ENCODE measurements at regions not wholly inside any gene's neighbourhood (a gene's known extent, or its start where the extent isn't known, plus 50 kb on each side); places are given as distances from the start of the nearest gene placed in this dataset.
A peak's percentile ranks its signal among the peaks of the same experiment; 100 is the strongest.

DNA sequence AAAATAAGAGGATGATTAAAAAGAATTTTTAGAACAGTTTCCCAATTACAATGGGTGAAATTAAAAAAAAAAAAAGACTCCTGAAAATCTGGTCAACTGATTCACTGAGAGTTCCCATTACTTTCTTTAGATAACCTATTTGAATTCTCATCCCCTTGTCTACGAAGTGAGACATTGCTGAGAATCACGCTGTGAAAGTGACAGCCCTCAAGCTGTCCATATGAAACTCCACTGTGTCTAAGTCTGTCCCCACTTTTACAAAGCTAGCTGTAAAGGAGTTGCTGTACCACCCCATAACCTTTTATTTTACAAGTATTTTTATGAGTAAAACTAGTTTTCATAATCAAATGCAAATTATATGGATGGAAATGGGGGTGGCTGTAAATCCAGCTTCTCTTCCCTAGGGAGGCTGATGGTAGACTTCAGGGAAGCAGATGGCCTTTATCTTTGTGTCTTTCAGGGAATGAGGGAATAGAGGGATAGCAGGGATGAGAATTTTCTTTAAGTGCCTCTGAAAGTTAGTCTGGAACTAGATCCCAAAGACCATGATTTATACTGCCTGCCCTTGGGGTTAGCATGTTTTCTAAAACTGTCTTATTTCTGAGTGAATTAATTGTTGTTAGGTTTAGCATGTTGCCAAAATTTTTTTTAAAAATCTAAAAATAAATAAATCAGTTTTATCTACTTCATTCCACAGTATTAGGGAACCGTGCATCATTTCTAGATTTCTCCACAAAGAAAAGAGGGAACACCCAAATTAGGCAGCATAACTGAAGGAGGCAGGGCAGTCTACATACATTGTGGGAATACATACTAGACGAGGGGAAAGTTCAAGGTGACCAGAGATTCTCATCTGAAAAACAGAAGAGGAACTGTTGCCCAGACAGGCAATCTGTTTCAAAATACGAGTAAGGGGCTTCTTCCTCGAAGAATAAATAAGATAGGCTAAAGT lies 1219.1 kb downstream of the UQCRFS1 start:
- TF ChIP-seq, protein P1, sequence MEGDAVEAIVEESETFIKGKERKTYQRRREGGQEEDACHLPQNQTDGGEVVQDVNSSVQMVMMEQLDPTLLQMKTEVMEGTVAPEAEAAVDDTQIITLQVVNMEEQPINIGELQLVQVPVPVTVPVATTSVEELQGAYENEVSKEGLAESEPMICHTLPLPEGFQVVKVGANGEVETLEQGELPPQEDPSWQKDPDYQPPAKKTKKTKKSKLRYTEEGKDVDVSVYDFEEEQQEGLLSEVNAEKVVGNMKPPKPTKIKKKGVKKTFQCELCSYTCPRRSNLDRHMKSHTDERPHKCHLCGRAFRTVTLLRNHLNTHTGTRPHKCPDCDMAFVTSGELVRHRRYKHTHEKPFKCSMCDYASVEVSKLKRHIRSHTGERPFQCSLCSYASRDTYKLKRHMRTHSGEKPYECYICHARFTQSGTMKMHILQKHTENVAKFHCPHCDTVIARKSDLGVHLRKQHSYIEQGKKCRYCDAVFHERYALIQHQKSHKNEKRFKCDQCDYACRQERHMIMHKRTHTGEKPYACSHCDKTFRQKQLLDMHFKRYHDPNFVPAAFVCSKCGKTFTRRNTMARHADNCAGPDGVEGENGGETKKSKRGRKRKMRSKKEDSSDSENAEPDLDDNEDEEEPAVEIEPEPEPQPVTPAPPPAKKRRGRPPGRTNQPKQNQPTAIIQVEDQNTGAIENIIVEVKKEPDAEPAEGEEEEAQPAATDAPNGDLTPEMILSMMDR (IDR thresholded peaks at IDR 0.05): no peak
- TF ChIP-seq EP300 (IDR thresholded peaks at IDR 0.05): no peak
- TF ChIP-seq POLR2AphosphoS5 (IDR thresholded peaks at IDR 0.05): no peak
- TF ChIP-seq POLR2A (IDR thresholded peaks at IDR 0.05): no peak
- Histone ChIP-seq H3K9me3 (no peaks in the 10 kb centered on the region), H3K27me3 (no peaks in the 10 kb centered on the region), H3K4me1 (no peaks in the 10 kb centered on the region), H3K36me3 (no peaks in the 10 kb centered on the region), H3K27ac (no peak overlapping the region), H3K4me3 (no peak overlapping the region)
- 63 to 66% methylated on average over 6 of the region's 6 CpGs for WGBS, 2 donors
- intact Hi-C loops (cut with DNase I): no loop called here
- DNase-seq: no peak

DNA sequence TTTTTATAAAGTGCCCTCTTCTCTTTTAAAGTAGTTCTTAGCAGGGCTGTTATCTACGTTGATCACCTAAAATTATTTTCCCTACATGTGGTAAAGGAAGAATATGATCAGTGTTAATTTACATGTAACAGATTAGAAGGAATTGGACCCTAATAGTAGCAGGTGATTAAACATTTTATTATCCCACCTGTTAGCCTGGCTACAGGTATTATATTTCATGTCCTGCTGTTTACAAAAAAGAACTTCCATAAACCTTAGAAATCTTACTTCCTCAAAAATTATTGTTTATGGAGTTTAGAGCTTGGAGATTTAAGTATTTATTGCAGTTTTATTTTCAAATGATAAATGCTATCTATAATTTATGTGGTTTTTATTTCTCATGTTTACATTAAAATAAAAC lies 1226.7 kb downstream of the UQCRFS1 start:
- TF ChIP-seq, protein P1 (IDR thresholded peaks at IDR 0.05): no peak
- TF ChIP-seq POLR2A (IDR thresholded peaks at IDR 0.05): no peak
- TF ChIP-seq POLR2AphosphoS5 (IDR thresholded peaks at IDR 0.05): no peak
- TF ChIP-seq EP300 (IDR thresholded peaks at IDR 0.05): no peak
- intact Hi-C loops (cut with DNase I): no loop called here
- Histone ChIP-seq H3K4me3 (no peak overlapping the region), H3K27me3 (no peaks in the 10 kb centered on the region), H3K27ac (no peak overlapping the region), H3K36me3 (no peaks in the 10 kb centered on the region), H3K9me3 (no peaks in the 10 kb centered on the region), H3K4me1 (no peaks in the 10 kb centered on the region)
- no peak for DNase-seq
- 57 to 78% methylated on average over 1 of the region's 1 CpG for WGBS, 2 donors

DNA sequence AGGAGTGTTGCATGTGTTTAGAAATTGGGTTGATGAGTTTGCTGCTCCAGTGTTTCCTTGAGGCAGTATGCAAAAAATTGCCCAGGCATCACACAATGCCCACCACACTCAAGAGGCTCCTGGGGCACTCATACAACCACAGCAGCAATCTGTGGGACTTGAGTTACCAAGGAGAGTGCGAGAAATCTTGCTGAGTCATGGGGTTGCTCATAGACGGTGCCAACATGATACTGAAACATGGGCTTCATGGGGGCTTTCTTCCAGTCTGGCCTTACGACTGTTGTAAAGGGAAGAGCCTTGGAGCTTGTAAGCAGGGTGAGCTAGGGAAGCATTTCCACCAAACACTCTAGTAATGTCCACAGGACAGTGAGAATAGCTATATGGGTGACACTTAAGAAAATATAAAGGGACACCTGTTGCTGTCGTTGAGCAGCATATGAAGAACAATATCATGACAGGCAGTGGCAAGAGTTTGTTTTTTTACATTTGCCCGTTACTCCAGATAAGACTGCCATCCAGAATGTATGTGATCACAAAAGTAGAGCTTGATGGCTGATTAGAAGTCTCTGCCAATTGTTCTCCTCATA lies 1237.4 kb downstream of the UQCRFS1 start:
- TF ChIP-seq EP300 (IDR thresholded peaks at IDR 0.05) (no peak), POLR2AphosphoS5 (IDR thresholded peaks at IDR 0.05) (no peak), POLR2A (IDR thresholded peaks at IDR 0.05) (no peak)
- intact Hi-C loops (cut with DNase I): no loop called here
- H3K4me3 ChIP-seq: no peak overlapping the region
- no peaks in the 10 kb centered on the region for H3K27me3 ChIP-seq
- 78 to 87% methylated on average over 5 of the region's 5 CpGs for whole genome bisulfite sequencing, 2 donors
- H3K36me3 ChIP-seq: no peaks in the 10 kb centered on the region
- no peak overlapping the region for H3K27ac ChIP-seq
- no peak for DNase-seq
- no peaks in the 10 kb centered on the region for H3K9me3 ChIP-seq
- no peaks in the 10 kb centered on the region for H3K4me1 ChIP-seq

DNA sequence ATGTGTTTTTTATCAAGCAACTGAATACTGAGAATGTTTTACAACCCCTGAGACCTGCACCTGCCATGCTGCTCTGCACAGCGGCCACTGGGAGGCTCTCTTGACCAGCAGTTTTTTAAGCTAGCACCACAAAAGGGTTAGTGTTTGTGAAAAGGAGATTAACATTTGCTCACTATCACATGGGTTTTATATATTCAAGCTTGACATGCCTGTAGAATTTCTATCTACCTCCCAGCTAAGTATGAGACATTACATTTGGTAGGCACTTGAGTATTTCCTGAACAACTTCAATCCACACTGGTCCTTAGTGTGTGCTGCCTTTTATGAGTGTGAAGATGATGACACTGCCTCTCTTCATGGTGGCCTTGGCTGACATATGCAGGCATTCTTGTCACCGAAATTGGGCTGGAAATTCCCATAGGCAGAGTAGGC lies 1238.9 kb downstream of the UQCRFS1 start:
- no peak for DNase-seq
- 18 to 22% methylated on average over 2 of the region's 2 CpGs for whole genome bisulfite sequencing, 2 donors
- H3K27ac ChIP-seq: no peak overlapping the region
- no peaks in the 10 kb centered on the region for H3K9me3 ChIP-seq
- H3K4me3 ChIP-seq: no peak overlapping the region
- H3K4me1 ChIP-seq: no peaks in the 10 kb centered on the region
- H3K27me3 ChIP-seq: no peaks in the 10 kb centered on the region
- intact Hi-C loops (cut with DNase I): no loop called here
- H3K36me3 ChIP-seq: no peaks in the 10 kb centered on the region
- TF ChIP-seq EP300 (IDR thresholded peaks at IDR 0.05) (no peak), POLR2AphosphoS5 (IDR thresholded peaks at IDR 0.05) (no peak), POLR2A (IDR thresholded peaks at IDR 0.05) (no peak)
- TF ChIP-seq, protein P1 (IDR thresholded peaks at IDR 0.05): peak in 2 of 4 experiments; percentile 27 to 39

DNA sequence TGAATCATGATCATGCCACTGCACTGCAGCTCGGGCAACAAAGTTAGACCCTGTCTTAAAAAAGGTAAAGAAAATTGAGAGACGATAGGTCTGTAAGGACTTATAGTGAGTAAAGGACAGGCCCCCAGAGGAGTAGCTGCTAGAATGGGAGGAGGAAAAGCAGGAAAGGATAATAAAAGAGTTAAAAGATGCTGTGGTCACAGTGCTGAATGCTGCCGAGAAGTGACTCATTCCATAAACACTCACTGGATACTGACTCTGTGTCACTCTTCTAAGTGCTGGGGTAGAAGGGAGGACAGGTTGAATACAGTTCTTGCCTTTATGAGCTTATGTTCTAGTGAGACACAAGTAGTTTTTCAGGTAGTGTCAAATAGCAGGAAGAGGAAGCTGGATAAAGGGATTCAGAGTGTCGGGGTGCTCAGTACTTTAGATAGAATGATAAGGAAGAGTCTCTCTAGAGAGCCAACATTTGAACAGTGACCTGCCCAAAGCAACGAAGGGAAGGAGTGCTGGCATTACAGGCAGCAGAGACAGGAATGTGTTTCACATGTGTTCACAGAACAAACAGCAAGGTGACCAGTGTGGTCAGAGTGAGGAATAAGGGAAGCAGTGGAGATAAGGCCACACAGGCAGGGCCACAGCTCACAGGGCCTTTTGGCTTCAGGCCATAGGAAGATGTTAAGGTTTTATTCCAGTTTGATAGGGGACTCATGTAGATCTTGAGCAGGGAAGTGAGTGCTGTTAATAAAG lies 1240.5 kb downstream of the UQCRFS1 start:
- H3K27me3 ChIP-seq: no peaks in the 10 kb centered on the region
- DNase-seq: no peak
- intact Hi-C loops (cut with DNase I): no loop called here
- H3K4me1 ChIP-seq: no peaks in the 10 kb centered on the region
- H3K4me3 ChIP-seq: no peak overlapping the region
- TF ChIP-seq POLR2A (IDR thresholded peaks at IDR 0.05): no peak
- TF ChIP-seq, protein P1 (IDR thresholded peaks at IDR 0.05): no peak
- no peak for TF ChIP-seq EP300 (IDR thresholded peaks at IDR 0.05)
- no peak for TF ChIP-seq POLR2AphosphoS5 (IDR thresholded peaks at IDR 0.05)
- H3K27ac ChIP-seq: no peak overlapping the region
- no peaks in the 10 kb centered on the region for H3K36me3 ChIP-seq
- H3K9me3 ChIP-seq: no peaks in the 10 kb centered on the region
- 35 to 55% methylated on average over 5 of the region's 5 CpGs for WGBS, 2 donors

Measured in sigmoid colon (tissue), 6 donors.